MV-4-11 (cell line): ENCODE measurements at regions not wholly inside any gene's neighbourhood (a gene's known extent, or its start where the extent isn't known, plus 50 kb on each side); places are given as distances from the start of the nearest gene placed in this dataset.

Experiments used
- DNase-seq: peaks from one replicate; lab custom pipeline; 2025; lab: John Stamatoyannopoulos, UW

DNA sequence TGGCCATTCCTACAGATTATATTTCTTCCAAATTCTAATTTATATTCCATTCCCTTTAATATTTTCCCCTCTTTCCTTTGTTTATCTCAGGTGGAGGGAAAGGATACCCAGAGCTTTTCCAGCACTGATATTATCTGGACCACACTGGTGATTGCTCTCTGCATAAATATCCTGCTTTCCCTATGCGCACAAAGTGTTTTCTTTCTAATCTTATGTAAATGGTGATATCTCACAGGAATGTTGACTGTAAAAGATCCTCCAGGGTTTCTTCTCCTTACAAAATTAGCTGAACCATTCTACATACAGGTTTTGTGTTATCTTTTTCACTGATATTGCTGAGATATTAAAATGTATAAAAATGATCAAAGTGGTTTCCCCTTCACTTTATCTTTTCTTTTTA lies 59.1 kb upstream of the GALNT13 start:
- DNase-seq, result no peak

DNA sequence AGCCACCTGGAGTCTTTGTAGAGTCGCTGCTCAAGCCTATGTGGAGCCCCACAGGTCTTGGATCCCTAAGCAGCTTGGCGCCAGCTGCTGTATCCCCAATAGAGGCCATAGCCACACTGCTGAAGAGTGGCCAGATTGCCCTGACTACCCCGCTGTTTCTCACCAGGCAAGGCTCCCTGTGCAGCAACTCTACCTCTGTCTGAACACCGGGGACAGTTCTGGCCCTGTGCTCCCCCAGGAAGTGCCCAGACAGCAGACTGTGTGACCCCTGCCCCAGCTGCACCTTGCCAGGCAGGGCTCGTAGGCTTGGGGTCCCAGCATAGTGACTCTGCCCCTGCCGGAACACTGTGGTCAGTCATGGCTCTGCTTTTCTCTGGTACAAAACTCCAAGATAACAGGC lies 53.5 kb upstream of the GALNT13 start:
- no peak for DNase-seq

DNA sequence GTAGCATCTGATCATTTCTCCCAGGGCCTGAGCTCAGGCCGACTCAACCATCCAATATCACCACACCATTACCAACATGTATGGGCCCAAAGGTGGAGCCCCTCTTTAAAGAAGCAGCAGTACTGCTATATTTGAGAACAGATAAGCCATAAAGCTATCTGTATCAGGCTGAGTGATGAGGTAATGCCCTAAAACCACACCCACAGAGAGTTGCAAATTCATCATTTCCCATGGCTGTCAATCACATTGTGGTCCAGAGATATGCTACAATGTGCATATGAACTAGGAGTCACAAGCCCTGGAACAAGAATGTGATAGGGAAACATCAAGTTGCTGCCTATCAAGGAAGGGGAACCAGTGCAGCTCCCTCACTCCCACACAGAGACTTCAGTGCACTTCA lies 52.6 kb upstream of the GALNT13 start:
- no peak for DNase-seq

DNA sequence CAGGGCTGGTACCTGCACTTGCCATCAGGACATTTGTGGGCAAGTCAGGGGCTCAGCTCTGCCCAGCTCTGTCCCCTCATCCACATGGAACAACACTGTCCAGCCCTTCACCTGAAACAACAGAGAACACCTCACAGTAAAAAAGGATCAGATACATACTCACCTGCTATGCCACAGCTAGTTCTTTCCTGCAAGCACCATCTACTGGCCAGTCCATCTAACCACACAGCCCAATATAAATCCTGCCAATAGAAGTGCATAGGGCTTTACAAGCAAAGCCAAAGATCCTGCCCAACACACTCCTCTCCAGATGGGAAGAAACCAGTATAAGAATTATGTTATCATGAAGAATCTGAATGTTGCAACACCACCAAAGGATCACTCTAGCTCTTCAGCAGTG lies 52.2 kb upstream of the GALNT13 start:
- DNase-seq, result no peak
